IPS-18a (cell line): ENCODE measurements at regions not wholly inside any gene's neighbourhood (a gene's known extent, or its start where the extent isn't known, plus 50 kb on each side); places are given as distances from the start of the nearest gene placed in this dataset.

ENCODE experiments used
- H3K27ac ChIP-seq: one replicate; pipeline ENCODE4 v1.5.1; 2013; ENCODE audit warnings: low read length
- H3K27me3 ChIP-seq: one replicate; pipeline ENCODE4 v1.6.1; 2013; ENCODE audit warnings: mild to moderate bottlenecking, low read length; ENCODE audit not compliant: control insufficient read depth, insufficient read depth
- H3K36me3 ChIP-seq: one replicate; pipeline ENCODE4 v1.6.1; 2013; ENCODE audit warnings: low read depth, low read length; ENCODE audit not compliant: control insufficient read depth
- H3K4me1 ChIP-seq: one replicate; pipeline ENCODE4 v1.6.1; 2013; ENCODE audit warnings: low read depth, low read length; ENCODE audit not compliant: control insufficient read depth
- H3K4me3 ChIP-seq: one replicate; pipeline ENCODE4 v1.5.1; 2013; ENCODE audit warnings: low read length
- H3K9ac ChIP-seq: one replicate; pipeline ENCODE4 v1.6.1; 2013; ENCODE audit warnings: mild to moderate bottlenecking, low read length, moderate library complexity
- H3K9me3 ChIP-seq: one replicate; pipeline ENCODE4 v1.6.1; 2013; ENCODE audit warnings: low read depth, low read length; ENCODE audit not compliant: control insufficient read depth

- no peak overlapping the region for H3K27ac ChIP-seq
- no peaks in the 10 kb centered on the region for H3K36me3 ChIP-seq
- H3K9ac ChIP-seq = no peak overlapping the region
- H3K27me3 ChIP-seq = no peaks in the 10 kb centered on the region
- no peaks in the 10 kb centered on the region for H3K9me3 ChIP-seq
- H3K4me3 ChIP-seq = no peak overlapping the region
- peaks cover 28% of the 10 kb centered on the region for H3K4me1 ChIP-seq
These were observed 86.5 kb downstream of the SLC25A47 start for GRCh38 chr14:100409651-100410050.

- H3K27ac ChIP-seq = no peak overlapping the region
- no peak overlapping the region for H3K9ac ChIP-seq
- H3K4me3 ChIP-seq = peak overlapping the region; percentile 5
- H3K36me3 ChIP-seq = no peaks in the 10 kb centered on the region
- peaks cover 28% of the 10 kb centered on the region for H3K4me1 ChIP-seq
- H3K9me3 ChIP-seq = no peaks in the 10 kb centered on the region
- no peaks in the 10 kb centered on the region for H3K27me3 ChIP-seq
These were observed 87.0 kb downstream of the SLC25A47 start for GRCh38 chr14:100410056-100410565.

GRCh38 chr14:100413699-100414098, 90.6 kb downstream of the SLC25A47 start:
- no peaks in the 10 kb centered on the region for H3K9me3 ChIP-seq
- H3K36me3 ChIP-seq = no peaks in the 10 kb centered on the region
- H3K27me3 ChIP-seq = no peaks in the 10 kb centered on the region
- no peak overlapping the region for H3K9ac ChIP-seq
- no peak overlapping the region for H3K4me3 ChIP-seq
- no peak overlapping the region for H3K27ac ChIP-seq
- H3K4me1 ChIP-seq = peaks cover 18% of the 10 kb centered on the region

GRCh38 chr14:100415226-100415625, 92.1 kb downstream of the SLC25A47 start:
- no peaks in the 10 kb centered on the region for H3K27me3 ChIP-seq
- no peak overlapping the region for H3K27ac ChIP-seq
- H3K4me1 ChIP-seq = peaks cover 3% of the 10 kb centered on the region
- H3K36me3 ChIP-seq = no peaks in the 10 kb centered on the region
- no peak overlapping the region for H3K4me3 ChIP-seq
- H3K9ac ChIP-seq = no peak overlapping the region
- no peaks in the 10 kb centered on the region for H3K9me3 ChIP-seq

- Histone ChIP-seq H3K4me1 (no peaks in the 10 kb centered on the region), H3K4me3 (no peak overlapping the region), H3K9me3 (no peaks in the 10 kb centered on the region), H3K9ac (no peak overlapping the region), H3K27me3 (no peaks in the 10 kb centered on the region), H3K36me3 (no peaks in the 10 kb centered on the region), H3K27ac (no peak overlapping the region)
These were observed 93.0 kb downstream of the SLC25A47 start for GRCh38 chr14:100416081-100416680.

- H3K27me3 ChIP-seq = no peaks in the 10 kb centered on the region
- no peaks in the 10 kb centered on the region for H3K9me3 ChIP-seq
- no peak overlapping the region for H3K4me3 ChIP-seq
- H3K27ac ChIP-seq = no peak overlapping the region
- H3K9ac ChIP-seq = no peak overlapping the region
- no peaks in the 10 kb centered on the region for H3K36me3 ChIP-seq
- no peaks in the 10 kb centered on the region for H3K4me1 ChIP-seq
These were observed 94.1 kb downstream of the SLC25A47 start for GRCh38 chr14:100416921-100417860.

GRCh38 chr14:100419856-100420255, 96.7 kb downstream of the SLC25A47 start:
- Histone ChIP-seq H3K4me3 (no peak overlapping the region), H3K9me3 (no peaks in the 10 kb centered on the region), H3K36me3 (no peaks in the 10 kb centered on the region), H3K9ac (no peak overlapping the region), H3K27me3 (no peaks in the 10 kb centered on the region), H3K4me1 (no peaks in the 10 kb centered on the region), H3K27ac (no peak overlapping the region)

- H3K27me3 ChIP-seq = no peaks in the 10 kb centered on the region
- H3K4me1 ChIP-seq = peaks cover 6% of the 10 kb centered on the region
- H3K4me3 ChIP-seq = no peak overlapping the region
- H3K9me3 ChIP-seq = no peaks in the 10 kb centered on the region
- no peak overlapping the region for H3K9ac ChIP-seq
- H3K36me3 ChIP-seq = no peaks in the 10 kb centered on the region
- no peak overlapping the region for H3K27ac ChIP-seq
These were observed 98.8 kb downstream of the SLC25A47 start for GRCh38 chr14:100421756-100422470.

- peaks cover 6% of the 10 kb centered on the region for H3K4me1 ChIP-seq
- H3K27ac ChIP-seq = no peak overlapping the region
- H3K27me3 ChIP-seq = no peaks in the 10 kb centered on the region
- H3K9me3 ChIP-seq = no peaks in the 10 kb centered on the region
- no peaks in the 10 kb centered on the region for H3K36me3 ChIP-seq
- H3K4me3 ChIP-seq = no peak overlapping the region
- H3K9ac ChIP-seq = no peak overlapping the region
These were observed 99.6 kb downstream of the SLC25A47 start for GRCh38 chr14:100422556-100423316.

- H3K4me1 ChIP-seq = peaks cover 6% of the 10 kb centered on the region
- no peaks in the 10 kb centered on the region for H3K27me3 ChIP-seq
- H3K36me3 ChIP-seq = no peaks in the 10 kb centered on the region
- H3K9me3 ChIP-seq = no peaks in the 10 kb centered on the region
- H3K9ac ChIP-seq = no peak overlapping the region
- H3K4me3 ChIP-seq = no peak overlapping the region
- H3K27ac ChIP-seq = no peak overlapping the region
These were observed 100.3 kb downstream of the SLC25A47 start for GRCh38 chr14:100423317-100424010.
